ENCODE measurements at regions not wholly inside any gene's neighbourhood (a gene's known extent, or its start where the extent isn't known, plus 50 kb on each side); places are given as distances from the start of the nearest gene placed in this dataset.

DNA sequence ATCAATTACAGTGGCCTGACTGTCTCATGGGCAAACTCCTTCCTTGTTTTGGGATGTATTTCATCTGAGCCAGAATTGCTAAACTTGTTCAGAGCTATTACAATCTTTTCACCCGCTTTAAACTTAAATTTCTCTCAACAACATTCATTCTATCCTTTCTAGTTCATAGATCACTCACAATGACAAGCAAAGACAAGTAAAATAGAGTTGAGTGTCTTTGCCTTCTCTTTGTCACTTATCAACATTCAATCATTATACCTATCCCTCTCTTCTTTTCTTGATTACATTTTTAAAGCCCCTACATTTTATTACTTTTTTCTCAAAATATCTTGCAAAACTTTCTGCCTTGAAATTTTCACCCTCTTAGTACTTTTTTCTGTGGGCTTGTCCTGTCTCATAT, 1113.1 kb downstream of the PCDH17 start:
- no peak overlapping the region for H3K4me3 ChIP-seq (ENCODE audit: low read length)

DNA sequence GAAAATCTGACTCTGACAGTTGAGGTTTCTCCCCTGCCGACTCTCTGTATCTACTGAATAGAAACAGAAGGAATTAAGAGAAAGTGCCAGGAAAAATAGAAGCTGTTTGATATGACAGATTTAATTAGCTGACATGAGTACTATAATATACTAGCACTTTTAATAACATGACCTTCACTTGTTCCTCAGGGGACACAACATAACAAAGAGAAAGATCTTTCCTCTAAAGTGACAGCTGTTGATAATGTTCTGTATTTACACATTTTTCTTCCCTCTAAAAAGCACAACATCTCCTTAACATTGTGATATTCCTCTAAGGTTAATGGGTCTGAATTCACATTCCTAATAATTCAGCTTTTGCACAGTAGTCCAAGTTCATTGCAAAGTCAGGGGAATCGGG, 1136.0 kb downstream of the PCDH17 start:
- no peak for TF ChIP-seq CTCF (IDR thresholded peaks at IDR 0.05; ENCODE audit: insufficient read depth, low read depth, low read length, missing control alignments)
- DNase-seq (ENCODE audit: low read depth), result no peak
- no peak overlapping the region for H3K4me3 ChIP-seq (ENCODE audit: low read length)

More for the DNA sequence above, 1113.1 kb downstream of the PCDH17 start:
- TF ChIP-seq CTCF (IDR thresholded peaks at IDR 0.05; ENCODE audit: insufficient read depth, low read depth, low read length, missing control alignments), result no peak
- no peak for DNase-seq (ENCODE audit: low read depth)

DNA sequence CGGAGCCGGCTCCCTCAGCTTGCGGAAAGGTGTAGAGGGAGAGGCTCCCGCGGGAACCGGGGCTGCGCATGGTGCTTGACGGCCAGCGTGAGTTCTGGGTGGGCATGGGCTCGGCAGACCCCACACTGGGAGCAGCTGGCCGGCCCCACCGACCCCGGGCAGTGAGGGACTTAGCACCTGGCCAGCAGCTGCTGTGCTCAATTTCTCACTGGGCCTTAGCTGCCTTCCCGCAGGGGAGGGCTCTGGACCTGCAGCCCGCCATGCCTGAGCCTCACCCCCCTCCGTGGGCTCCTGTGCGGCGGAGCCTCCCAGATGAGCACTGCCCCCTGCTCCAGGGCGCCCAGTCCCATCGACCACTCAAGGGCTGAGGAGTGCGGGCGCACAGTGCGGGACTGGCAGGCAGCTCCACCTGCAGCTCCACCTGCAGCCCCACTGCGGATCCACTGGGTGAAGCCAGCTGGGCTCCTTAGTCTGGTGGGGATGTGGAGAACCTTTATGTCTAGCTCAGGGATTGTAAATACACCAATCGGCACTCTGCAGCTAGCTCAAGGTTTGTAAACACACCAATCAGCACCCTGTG, 1141.8 kb downstream of the PCDH17 start:
- H3K4me3 ChIP-seq (ENCODE audit: low read length), result no peak overlapping the region
- DNase-seq (ENCODE audit: low read depth), result no peak
- no peak for TF ChIP-seq CTCF (IDR thresholded peaks at IDR 0.05; ENCODE audit: insufficient read depth, low read depth, low read length, missing control alignments)

DNA sequence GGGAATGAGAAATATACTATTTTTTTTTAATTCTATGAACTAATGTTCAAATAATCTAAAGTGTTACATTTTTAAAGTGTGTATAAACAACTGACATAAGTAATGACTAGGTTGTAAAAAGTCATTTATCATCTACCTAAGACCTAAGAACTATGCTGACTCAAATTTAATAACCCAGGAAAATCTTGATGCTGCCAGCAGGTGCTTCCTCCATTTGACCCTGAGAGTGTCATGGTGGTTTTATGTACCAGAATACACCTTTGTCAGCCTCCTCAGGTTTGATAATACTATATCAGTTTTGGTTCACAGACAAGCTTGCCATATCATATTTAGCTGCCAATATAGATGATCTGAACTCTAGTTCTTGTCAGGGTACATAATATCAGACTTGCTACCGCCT, 1151.2 kb downstream of the PCDH17 start:
- H3K4me3 ChIP-seq (ENCODE audit: low read length), result no peak overlapping the region
- DNase-seq (ENCODE audit: low read depth), result no peak
- no peak for TF ChIP-seq CTCF (IDR thresholded peaks at IDR 0.05; ENCODE audit: insufficient read depth, low read depth, low read length, missing control alignments)

GRCh38 chr13:58792854-58793253, 1161.3 kb downstream of the PCDH17 start:
- TF ChIP-seq CTCF (IDR thresholded peaks at IDR 0.05; ENCODE audit: insufficient read depth, low read depth, low read length, missing control alignments), result no peak
- DNase-seq (ENCODE audit: low read depth), result no peak
- H3K4me3 ChIP-seq (ENCODE audit: low read length), result no peak overlapping the region

DNA sequence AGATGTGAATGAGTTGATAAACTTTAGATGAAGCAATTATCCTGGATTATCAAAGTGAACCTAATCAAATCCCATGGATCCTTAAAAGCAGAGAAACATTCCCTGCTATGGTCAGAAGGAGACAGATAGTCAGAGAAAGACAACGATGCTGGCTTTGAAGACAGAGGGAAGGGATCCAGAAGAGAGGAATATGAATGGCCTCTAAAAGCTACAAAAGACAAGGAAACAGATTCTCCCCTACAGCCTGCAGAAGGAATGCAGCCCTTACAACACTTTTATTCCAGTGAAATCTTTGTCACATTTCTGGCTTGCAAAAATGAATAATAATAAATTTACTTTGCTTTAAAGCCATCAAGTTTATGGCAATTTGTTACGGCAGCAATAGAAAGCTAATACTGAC, 1164.2 kb downstream of the PCDH17 start:
- no peak overlapping the region for H3K4me3 ChIP-seq (ENCODE audit: low read length)
- TF ChIP-seq CTCF (IDR thresholded peaks at IDR 0.05; ENCODE audit: insufficient read depth, low read depth, low read length, missing control alignments), result no peak
- no peak for DNase-seq (ENCODE audit: low read depth)

DNA sequence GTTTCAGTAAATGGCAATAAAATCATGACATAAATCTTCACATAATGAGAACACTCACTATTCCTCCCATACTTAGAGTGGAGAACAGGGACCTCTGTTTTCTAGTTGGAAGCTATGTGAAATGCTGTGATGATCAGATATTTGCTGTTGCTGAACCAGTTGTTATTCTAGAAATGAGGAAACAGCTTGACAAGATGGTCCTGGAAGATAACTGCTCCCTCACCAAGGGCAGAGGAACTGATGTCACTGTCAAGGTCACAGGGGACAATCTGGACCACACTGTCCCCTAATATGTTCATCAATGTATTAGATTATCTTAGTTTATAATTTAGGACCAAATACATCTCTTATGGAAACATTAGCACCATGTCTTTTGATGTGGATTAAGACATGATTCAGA, 1173.3 kb downstream of the PCDH17 start:
- DNase-seq (ENCODE audit: low read depth), result no peak
- TF ChIP-seq CTCF (IDR thresholded peaks at IDR 0.05; ENCODE audit: insufficient read depth, low read depth, low read length, missing control alignments), result no peak
- no peak overlapping the region for H3K4me3 ChIP-seq (ENCODE audit: low read length)

All from epithelial cell of esophagus (primary cell).